ENCODE measurements at regions not wholly inside any gene's neighbourhood (a gene's known extent, or its start where the extent isn't known, plus 50 kb on each side); places are given as distances from the start of the nearest gene placed in this dataset.

DNA sequence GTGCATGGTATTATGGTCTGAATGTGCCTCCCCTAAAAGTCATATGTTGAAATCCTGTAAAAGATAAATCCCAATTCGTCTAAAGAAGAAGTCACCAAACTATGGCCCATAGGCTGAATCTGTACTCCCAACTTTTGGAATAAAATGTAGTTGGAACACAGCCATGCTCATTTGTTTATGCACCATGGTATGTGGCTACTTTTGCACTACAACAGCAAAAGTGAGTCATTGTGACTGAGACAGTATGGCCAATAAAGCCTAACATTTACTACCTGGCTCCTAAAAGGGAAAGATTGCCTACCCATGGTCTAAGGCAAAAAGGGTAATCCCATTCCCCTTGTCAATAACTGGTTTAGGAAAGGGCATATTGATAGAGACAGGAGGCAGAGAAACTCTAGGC lies 101.8 kb downstream of the LRIG3 start:
- H3K36me3 ChIP-seq (ENCODE audit: control insufficient read depth, insufficient read depth, low read length), result no peaks in the 10 kb centered on the region
- no peaks in the 10 kb centered on the region for H3K27me3 ChIP-seq (ENCODE audit: control insufficient read depth, insufficient read depth, low read length)
- no peak for DNase-seq (ENCODE audit: low read depth)
- TF ChIP-seq, protein P1, sequence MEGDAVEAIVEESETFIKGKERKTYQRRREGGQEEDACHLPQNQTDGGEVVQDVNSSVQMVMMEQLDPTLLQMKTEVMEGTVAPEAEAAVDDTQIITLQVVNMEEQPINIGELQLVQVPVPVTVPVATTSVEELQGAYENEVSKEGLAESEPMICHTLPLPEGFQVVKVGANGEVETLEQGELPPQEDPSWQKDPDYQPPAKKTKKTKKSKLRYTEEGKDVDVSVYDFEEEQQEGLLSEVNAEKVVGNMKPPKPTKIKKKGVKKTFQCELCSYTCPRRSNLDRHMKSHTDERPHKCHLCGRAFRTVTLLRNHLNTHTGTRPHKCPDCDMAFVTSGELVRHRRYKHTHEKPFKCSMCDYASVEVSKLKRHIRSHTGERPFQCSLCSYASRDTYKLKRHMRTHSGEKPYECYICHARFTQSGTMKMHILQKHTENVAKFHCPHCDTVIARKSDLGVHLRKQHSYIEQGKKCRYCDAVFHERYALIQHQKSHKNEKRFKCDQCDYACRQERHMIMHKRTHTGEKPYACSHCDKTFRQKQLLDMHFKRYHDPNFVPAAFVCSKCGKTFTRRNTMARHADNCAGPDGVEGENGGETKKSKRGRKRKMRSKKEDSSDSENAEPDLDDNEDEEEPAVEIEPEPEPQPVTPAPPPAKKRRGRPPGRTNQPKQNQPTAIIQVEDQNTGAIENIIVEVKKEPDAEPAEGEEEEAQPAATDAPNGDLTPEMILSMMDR (IDR thresholded peaks at IDR 0.05; ENCODE audit: insufficient read depth, low read length, poor library complexity, severe bottlenecking), result no peak
- H3K4me3 ChIP-seq (ENCODE audit: low read depth, low read length), result no peak overlapping the region

DNA sequence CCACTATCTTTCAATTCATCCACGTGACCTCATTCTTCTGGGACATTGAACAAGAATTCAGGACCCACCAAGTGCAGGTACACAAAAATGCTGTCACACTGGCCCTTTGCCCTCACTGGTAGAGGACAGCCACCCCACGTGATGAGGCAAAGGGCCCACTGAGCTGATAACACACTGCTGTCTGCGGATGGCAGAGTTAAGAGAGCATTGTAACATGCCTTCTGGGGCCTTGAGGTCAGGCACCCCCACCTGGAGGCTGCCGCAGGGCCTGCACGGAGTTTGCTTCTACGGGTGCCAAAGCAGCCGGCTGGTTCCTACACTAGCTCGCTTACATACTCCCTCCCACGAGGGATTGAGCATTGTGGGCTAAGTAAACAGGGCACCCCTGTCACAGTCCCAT lies 101.0 kb downstream of the LRIG3 start:
- TF ChIP-seq, protein P1 (IDR thresholded peaks at IDR 0.05; ENCODE audit: insufficient read depth, low read length, poor library complexity, severe bottlenecking), result no peak
- no peak for DNase-seq (ENCODE audit: low read depth)
- no peaks in the 10 kb centered on the region for H3K27me3 ChIP-seq (ENCODE audit: control insufficient read depth, insufficient read depth, low read length)
- no peaks in the 10 kb centered on the region for H3K36me3 ChIP-seq (ENCODE audit: control insufficient read depth, insufficient read depth, low read length)
- no peak overlapping the region for H3K4me3 ChIP-seq (ENCODE audit: low read depth, low read length)

DNA sequence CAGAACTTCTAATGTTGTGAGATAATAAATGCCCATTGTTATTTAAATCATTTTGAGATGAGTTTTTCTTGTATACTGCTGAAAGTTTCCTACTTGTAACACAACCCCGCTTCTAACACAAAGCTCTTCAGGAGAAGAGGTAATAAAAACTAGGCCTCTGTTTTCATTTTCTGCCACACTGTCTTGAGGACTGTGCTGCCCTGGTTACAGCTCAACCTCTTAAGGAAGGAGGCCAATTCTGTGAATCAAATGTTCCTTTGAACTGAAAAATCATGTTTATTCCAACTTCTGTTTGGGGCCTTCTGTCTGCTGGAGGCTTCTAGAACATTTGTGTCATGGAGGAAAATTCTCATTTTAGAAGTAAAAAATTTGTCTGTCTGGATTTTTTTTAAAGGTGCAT lies 100.3 kb downstream of the LRIG3 start:
- Histone ChIP-seq H3K4me3 (ENCODE audit: low read depth, low read length) (no peak overlapping the region), H3K27me3 (ENCODE audit: control insufficient read depth, insufficient read depth, low read length) (no peaks in the 10 kb centered on the region), H3K36me3 (ENCODE audit: control insufficient read depth, insufficient read depth, low read length) (no peaks in the 10 kb centered on the region)
- TF ChIP-seq, protein P1 (IDR thresholded peaks at IDR 0.05; ENCODE audit: insufficient read depth, low read length, poor library complexity, severe bottlenecking), result no peak
- DNase-seq (ENCODE audit: low read depth), result no peak

Measured in kidney epithelial cell (primary cell).